ENCODE measurements at regions not wholly inside any gene's neighbourhood (a gene's known extent, or its start where the extent isn't known, plus 50 kb on each side); places are given as distances from the start of the nearest gene placed in this dataset.

- Histone ChIP-seq H3K9me3 (ENCODE audit: low read length) (no peaks in the 10 kb centered on the region), H3K36me3 (ENCODE audit: insufficient read depth, low read length) (no peaks in the 10 kb centered on the region), H3K4me3 (ENCODE audit: low read length) (no peak overlapping the region), H3K27me3 (ENCODE audit: insufficient read depth, low read length) (no peaks in the 10 kb centered on the region), H2AFZ (ENCODE audit: low read depth, low read length) (no peak overlapping the region), H3K4me1 (ENCODE audit: insufficient read depth, low read length) (no peaks in the 10 kb centered on the region)
Observed at GRCh38 chr11:27204529-27204928, 158.5 kb downstream of the CCDC34 start.

- Histone ChIP-seq H3K36me3 (ENCODE audit: insufficient read depth, low read length) (no peaks in the 10 kb centered on the region), H3K9me3 (ENCODE audit: low read length) (no peaks in the 10 kb centered on the region), H2AFZ (ENCODE audit: low read depth, low read length) (no peak overlapping the region), H3K4me3 (ENCODE audit: low read length) (no peak overlapping the region), H3K4me1 (ENCODE audit: insufficient read depth, low read length) (peaks cover 3% of the 10 kb centered on the region), H3K27me3 (ENCODE audit: insufficient read depth, low read length) (no peaks in the 10 kb centered on the region)
Observed at GRCh38 chr11:27203077-27203647, 159.9 kb downstream of the CCDC34 start.

GRCh38 chr11:27201454-27202302 is 161.1 kb downstream of the BBOX1 start:
- no peaks in the 10 kb centered on the region for H3K36me3 ChIP-seq (ENCODE audit: insufficient read depth, low read length)
- no peaks in the 10 kb centered on the region for H3K9me3 ChIP-seq (ENCODE audit: low read length)
- H3K4me1 ChIP-seq (ENCODE audit: insufficient read depth, low read length), result peaks cover 17% of the 10 kb centered on the region
- no peak overlapping the region for H3K4me3 ChIP-seq (ENCODE audit: low read length)
- no peak overlapping the region for H2AFZ ChIP-seq (ENCODE audit: low read depth, low read length)
- H3K27me3 ChIP-seq (ENCODE audit: insufficient read depth, low read length), result no peaks in the 10 kb centered on the region

GRCh38 chr11:27200779-27201453 is 160.3 kb downstream of the BBOX1 start:
- Histone ChIP-seq H3K4me1 (ENCODE audit: insufficient read depth, low read length) (peaks cover 25% of the 10 kb centered on the region), H2AFZ (ENCODE audit: low read depth, low read length) (no peak overlapping the region), H3K36me3 (ENCODE audit: insufficient read depth, low read length) (no peaks in the 10 kb centered on the region), H3K4me3 (ENCODE audit: low read length) (no peak overlapping the region), H3K9me3 (ENCODE audit: low read length) (no peaks in the 10 kb centered on the region), H3K27me3 (ENCODE audit: insufficient read depth, low read length) (no peaks in the 10 kb centered on the region)

DNA sequence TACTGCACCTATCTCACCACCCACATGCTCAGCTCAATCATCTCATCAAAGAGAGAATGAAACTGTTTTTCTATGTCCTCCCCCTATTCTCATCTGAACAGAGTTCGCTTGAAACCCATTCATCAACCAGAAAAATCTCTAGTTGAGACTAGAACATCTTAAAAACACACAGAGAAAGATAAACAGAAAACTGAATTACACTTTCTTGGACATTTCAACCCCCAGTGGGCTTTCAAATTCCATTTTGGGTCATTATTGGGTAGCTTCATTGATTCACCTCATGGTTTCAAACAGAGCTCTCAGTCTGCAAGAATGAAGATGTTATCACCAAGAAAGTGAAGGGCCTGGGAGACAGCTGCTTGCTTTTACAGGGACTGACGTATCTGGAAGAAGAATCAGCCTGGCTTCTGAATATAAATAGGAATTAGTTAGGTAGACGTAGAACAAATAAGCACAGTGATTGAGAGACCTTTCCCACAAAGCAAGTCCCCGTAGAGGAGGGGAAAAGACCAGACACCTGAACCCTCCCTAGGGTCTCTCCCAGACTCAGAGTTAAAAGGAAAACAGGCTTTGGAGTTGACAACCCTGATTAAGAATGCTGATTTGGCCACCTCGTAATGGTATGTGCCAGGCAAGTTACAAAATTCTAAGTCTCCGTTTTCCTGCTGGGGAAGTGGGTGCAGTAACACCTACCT is 155.7 kb downstream of the BBOX1 start:
- Histone ChIP-seq H3K9me3 (ENCODE audit: low read length) (no peaks in the 10 kb centered on the region), H3K27me3 (ENCODE audit: insufficient read depth, low read length) (no peaks in the 10 kb centered on the region), H3K36me3 (ENCODE audit: insufficient read depth, low read length) (no peaks in the 10 kb centered on the region), H3K4me1 (ENCODE audit: insufficient read depth, low read length) (peaks cover 25% of the 10 kb centered on the region), H3K4me3 (ENCODE audit: low read length) (no peak overlapping the region), H2AFZ (ENCODE audit: low read depth, low read length) (no peak overlapping the region)

- H3K4me1 ChIP-seq (ENCODE audit: insufficient read depth, low read length), result peaks cover 25% of the 10 kb centered on the region
Observed at GRCh38 chr11:27195837-27196202, 155.2 kb downstream of the BBOX1 start.

DNA sequence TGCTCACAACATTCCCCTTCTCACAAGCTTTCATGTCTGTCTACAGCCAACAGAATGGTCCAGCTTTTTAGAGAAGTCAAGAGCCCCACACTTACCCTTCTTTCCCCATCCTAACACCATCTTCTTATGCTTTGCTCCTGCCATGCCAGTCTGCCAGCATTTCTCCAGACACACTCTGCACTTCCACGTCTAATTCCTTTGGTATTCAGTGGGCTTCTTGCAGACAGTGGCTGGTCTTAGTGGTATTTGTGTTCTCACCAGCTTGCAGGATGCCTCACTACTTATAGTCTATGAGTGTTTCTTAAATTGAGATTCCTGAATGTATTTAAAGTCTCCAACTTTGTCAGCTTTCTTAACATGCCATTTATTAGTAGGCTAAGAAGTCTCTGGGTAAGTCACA is 154.4 kb downstream of the BBOX1 start:
- no peak overlapping the region for H2AFZ ChIP-seq (ENCODE audit: low read depth, low read length)
- H3K36me3 ChIP-seq (ENCODE audit: insufficient read depth, low read length), result no peaks in the 10 kb centered on the region
- H3K27me3 ChIP-seq (ENCODE audit: insufficient read depth, low read length), result no peaks in the 10 kb centered on the region
- H3K4me3 ChIP-seq (ENCODE audit: low read length), result no peak overlapping the region
- H3K9me3 ChIP-seq (ENCODE audit: low read length), result no peaks in the 10 kb centered on the region
- H3K4me1 ChIP-seq (ENCODE audit: insufficient read depth, low read length), result peaks cover 25% of the 10 kb centered on the region

More at GRCh38 chr11:27195837-27196202, 155.2 kb downstream of the BBOX1 start:
- Histone ChIP-seq H3K9me3 (ENCODE audit: low read length) (no peaks in the 10 kb centered on the region), H3K4me3 (ENCODE audit: low read length) (no peak overlapping the region), H3K36me3 (ENCODE audit: insufficient read depth, low read length) (no peaks in the 10 kb centered on the region), H3K27me3 (ENCODE audit: insufficient read depth, low read length) (no peaks in the 10 kb centered on the region), H2AFZ (ENCODE audit: low read depth, low read length) (no peak overlapping the region)

GRCh38 chr11:27193434-27194225 is 153.0 kb downstream of the BBOX1 start:
- H3K4me3 ChIP-seq (ENCODE audit: low read length), result no peak overlapping the region
- no peak overlapping the region for H2AFZ ChIP-seq (ENCODE audit: low read depth, low read length)
- no peaks in the 10 kb centered on the region for H3K27me3 ChIP-seq (ENCODE audit: insufficient read depth, low read length)
- H3K9me3 ChIP-seq (ENCODE audit: low read length), result no peaks in the 10 kb centered on the region
- peaks cover 25% of the 10 kb centered on the region for H3K4me1 ChIP-seq (ENCODE audit: insufficient read depth, low read length)
- no peaks in the 10 kb centered on the region for H3K36me3 ChIP-seq (ENCODE audit: insufficient read depth, low read length)

- no peak overlapping the region for H2AFZ ChIP-seq (ENCODE audit: low read depth, low read length)
- no peak overlapping the region for H3K4me3 ChIP-seq (ENCODE audit: low read length)
- H3K27me3 ChIP-seq (ENCODE audit: insufficient read depth, low read length), result no peaks in the 10 kb centered on the region
- H3K9me3 ChIP-seq (ENCODE audit: low read length), result no peaks in the 10 kb centered on the region
- no peaks in the 10 kb centered on the region for H3K36me3 ChIP-seq (ENCODE audit: insufficient read depth, low read length)
- peaks cover 13% of the 10 kb centered on the region for H3K4me1 ChIP-seq (ENCODE audit: insufficient read depth, low read length)
Observed at GRCh38 chr11:27192184-27192583, 151.6 kb downstream of the BBOX1 start.

DNA sequence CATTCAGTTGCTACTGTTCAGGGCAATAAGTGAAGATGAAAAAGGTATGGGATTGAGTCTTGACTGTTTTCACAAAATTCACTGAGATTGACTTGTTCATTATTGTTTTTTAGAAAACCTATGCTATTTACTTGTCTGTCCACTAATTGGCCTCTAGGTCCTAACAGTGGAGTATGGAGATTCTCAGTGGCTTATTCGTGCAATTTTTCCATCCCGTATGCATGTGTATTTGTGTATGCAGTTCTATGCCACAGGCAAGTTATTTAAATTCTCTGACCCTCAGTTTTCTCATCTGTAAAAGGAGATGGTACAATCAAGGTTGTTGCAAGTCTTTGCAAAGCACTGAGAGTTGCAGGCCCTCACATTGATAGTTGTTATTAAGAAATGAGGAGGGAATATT is 151.0 kb downstream of the BBOX1 start:
- Histone ChIP-seq H3K9me3 (ENCODE audit: low read length) (no peaks in the 10 kb centered on the region), H3K27me3 (ENCODE audit: insufficient read depth, low read length) (no peaks in the 10 kb centered on the region), H3K36me3 (ENCODE audit: insufficient read depth, low read length) (no peaks in the 10 kb centered on the region), H3K4me1 (ENCODE audit: insufficient read depth, low read length) (peaks cover 8% of the 10 kb centered on the region), H3K4me3 (ENCODE audit: low read length) (no peak overlapping the region), H2AFZ (ENCODE audit: low read depth, low read length) (no peak overlapping the region)

DNA sequence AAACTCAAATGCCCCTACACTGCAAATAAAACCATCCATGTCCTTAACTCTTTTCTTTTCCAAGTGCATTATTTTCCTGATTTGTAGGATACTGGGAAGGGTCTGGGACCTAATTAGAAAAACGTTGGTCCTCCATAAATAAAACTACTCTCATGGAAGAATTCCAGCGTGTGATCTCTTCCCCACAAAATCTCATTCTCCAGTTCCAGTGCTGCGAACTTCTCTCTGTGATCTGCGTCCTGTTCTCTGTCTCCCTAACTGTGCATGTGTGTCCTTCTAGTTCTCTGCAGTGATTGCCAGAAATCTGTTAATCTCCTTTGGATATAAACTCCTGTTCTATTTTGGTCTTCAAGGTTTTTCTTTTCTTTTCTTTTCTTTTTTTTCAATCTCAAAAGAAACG is 148.1 kb downstream of the BBOX1 start:
- no peaks in the 10 kb centered on the region for H3K9me3 ChIP-seq (ENCODE audit: low read length)
- H3K27me3 ChIP-seq (ENCODE audit: insufficient read depth, low read length), result no peaks in the 10 kb centered on the region
- peaks cover 2% of the 10 kb centered on the region for H3K4me1 ChIP-seq (ENCODE audit: insufficient read depth, low read length)
- H3K4me3 ChIP-seq (ENCODE audit: low read length), result no peak overlapping the region
- no peaks in the 10 kb centered on the region for H3K36me3 ChIP-seq (ENCODE audit: insufficient read depth, low read length)
- no peak overlapping the region for H2AFZ ChIP-seq (ENCODE audit: low read depth, low read length)

GRCh38 chr11:27187848-27188621 is 147.4 kb downstream of the BBOX1 start:
- Histone ChIP-seq H3K4me3 (ENCODE audit: low read length) (no peak overlapping the region), H2AFZ (ENCODE audit: low read depth, low read length) (no peak overlapping the region), H3K27me3 (ENCODE audit: insufficient read depth, low read length) (no peaks in the 10 kb centered on the region), H3K36me3 (ENCODE audit: insufficient read depth, low read length) (no peaks in the 10 kb centered on the region), H3K9me3 (ENCODE audit: low read length) (no peaks in the 10 kb centered on the region), H3K4me1 (ENCODE audit: insufficient read depth, low read length) (peaks cover 2% of the 10 kb centered on the region)

All from neuron (in vitro differentiated cells).